GM18505 (cell line): ENCODE measurements at regions not wholly inside any gene's neighbourhood (a gene's known extent, or its start where the extent isn't known, plus 50 kb on each side); places are given as distances from the start of the nearest gene placed in this dataset.

Experiments used
- ATAC-seq: cut with Tn5 transposase; IDR thresholded peaks from one replicate; pipeline ENCODE4 v1.9.1; 2021; ENCODE audit not compliant: unreplicated experiment
- POLR2A ChIP-seq: IDR thresholded peaks from 4 replicates; pipeline ENCODE4 v1.6.1; 2011; ENCODE audit warnings: borderline replicate concordance; ENCODE audit not compliant: insufficient read depth, insufficient read length; ENCODE audit errors: extremely low read depth

- no peak for ATAC-seq
- TF ChIP-seq POLR2A, result no peak
Observed at GRCh38 chr7:33711231-33712019, 193.9 kb upstream of the BMPER start.

DNA sequence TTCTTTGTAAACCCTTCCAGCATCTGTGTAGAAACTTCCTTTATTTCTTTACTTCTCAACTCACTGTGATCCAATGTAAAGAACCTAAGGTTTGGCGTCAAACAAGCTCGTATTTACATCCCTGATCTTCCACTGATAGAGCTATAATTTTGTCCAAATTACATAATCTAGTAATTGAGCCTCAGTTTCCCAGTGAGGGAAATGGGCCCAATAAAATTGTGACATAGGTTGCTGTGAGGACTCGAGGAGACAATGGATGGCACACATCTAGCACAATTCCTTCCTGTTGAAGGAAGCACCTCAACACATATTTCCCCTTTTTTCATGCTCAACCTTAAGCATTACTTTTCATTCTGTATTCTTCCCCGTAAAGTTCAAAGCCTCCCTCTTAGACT lies 193.3 kb upstream of the BMPER start:
- ATAC-seq, result no peak
- no peak for TF ChIP-seq POLR2A

- ATAC-seq, result no peak
- no peak for TF ChIP-seq POLR2A
Observed at GRCh38 chr7:33714208-33714607, 191.1 kb upstream of the BMPER start.

DNA sequence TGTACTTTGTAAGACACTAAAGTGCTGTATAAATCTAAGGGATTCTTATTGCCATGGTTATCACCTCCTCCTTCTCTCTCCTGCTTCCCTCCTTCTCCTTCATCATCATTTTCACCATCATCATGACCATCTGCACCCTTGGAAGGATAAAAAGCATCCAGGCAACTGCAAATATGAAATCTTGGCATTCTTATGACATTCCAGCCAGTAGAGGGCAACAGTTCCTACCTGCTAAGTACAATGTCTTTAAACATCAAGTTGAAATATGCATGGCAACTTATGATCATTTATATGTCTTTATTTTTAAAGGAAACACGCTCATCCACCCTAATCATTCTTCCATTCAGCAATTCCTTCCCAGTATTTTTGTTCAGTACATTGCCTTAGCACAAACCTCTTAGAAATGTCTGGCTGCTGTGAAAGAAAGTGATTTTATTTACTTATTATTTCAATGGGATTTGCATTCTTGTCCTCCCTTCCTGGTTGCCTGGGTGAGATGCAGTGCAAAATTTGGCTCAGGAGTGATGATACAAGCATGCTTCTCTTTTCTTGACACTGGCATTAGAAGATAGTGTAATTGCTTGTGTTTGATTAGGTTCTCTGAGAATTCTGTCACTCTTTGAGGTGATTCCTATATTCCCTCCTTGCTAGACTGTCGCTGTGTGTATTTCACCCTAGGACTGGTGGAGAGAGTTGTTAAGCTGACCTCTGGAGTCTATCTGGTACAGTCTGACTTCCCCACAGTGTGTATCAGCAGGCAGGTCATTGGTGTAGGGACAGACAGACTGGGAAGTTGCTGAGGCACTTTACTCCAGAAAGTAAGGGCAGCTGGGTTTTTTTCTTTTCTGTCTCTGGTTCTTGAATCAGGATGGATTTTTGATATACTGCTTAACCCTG lies 188.5 kb upstream of the BMPER start:
- ATAC-seq, result no peak
- no peak for TF ChIP-seq POLR2A

DNA sequence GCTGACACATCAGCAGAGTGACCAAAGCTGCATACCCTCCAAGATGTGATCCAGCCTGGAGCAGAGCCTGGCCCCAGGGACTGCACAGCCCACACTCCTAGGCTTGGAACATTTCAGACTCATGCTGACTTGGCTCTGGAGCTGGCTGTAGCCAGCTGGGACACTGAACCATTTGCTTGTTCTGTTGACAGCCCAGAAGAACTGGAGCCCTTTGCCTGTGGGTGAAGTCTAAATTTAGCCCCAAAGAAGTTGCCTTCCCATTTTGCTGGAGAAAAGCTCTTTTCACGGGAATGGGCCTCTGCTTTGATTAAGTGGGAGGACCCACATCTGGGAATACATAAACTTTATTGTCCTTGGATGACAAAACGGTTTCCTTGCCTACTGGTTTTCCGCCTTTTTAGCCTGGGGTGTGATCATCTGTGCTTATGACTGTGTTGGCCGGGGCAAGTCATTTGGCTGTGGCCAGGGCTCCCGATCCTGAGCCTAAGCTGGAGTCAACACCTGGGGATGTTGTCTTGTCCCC lies 186.2 kb upstream of the BMPER start:
- no peak for ATAC-seq
- TF ChIP-seq POLR2A, result no peak

- TF ChIP-seq POLR2A, result no peak
- ATAC-seq, result no peak
Observed at GRCh38 chr7:33720139-33720538, 185.2 kb upstream of the BMPER start.

- no peak for TF ChIP-seq POLR2A
- no peak for ATAC-seq
Observed at GRCh38 chr7:33720870-33721269, 184.5 kb upstream of the BMPER start.

- ATAC-seq, result no peak
- no peak for TF ChIP-seq POLR2A
Observed at GRCh38 chr7:33721895-33722294, 183.4 kb upstream of the BMPER start.

GRCh38 chr7:33722383-33723101 lies 182.8 kb upstream of the BMPER start:
- TF ChIP-seq POLR2A, result no peak

GRCh38 chr7:33724201-33724600 lies 181.1 kb upstream of the BMPER start:
- no peak for TF ChIP-seq POLR2A
- ATAC-seq, result no peak

More at GRCh38 chr7:33722383-33723101, 182.8 kb upstream of the BMPER start:
- no peak for ATAC-seq

DNA sequence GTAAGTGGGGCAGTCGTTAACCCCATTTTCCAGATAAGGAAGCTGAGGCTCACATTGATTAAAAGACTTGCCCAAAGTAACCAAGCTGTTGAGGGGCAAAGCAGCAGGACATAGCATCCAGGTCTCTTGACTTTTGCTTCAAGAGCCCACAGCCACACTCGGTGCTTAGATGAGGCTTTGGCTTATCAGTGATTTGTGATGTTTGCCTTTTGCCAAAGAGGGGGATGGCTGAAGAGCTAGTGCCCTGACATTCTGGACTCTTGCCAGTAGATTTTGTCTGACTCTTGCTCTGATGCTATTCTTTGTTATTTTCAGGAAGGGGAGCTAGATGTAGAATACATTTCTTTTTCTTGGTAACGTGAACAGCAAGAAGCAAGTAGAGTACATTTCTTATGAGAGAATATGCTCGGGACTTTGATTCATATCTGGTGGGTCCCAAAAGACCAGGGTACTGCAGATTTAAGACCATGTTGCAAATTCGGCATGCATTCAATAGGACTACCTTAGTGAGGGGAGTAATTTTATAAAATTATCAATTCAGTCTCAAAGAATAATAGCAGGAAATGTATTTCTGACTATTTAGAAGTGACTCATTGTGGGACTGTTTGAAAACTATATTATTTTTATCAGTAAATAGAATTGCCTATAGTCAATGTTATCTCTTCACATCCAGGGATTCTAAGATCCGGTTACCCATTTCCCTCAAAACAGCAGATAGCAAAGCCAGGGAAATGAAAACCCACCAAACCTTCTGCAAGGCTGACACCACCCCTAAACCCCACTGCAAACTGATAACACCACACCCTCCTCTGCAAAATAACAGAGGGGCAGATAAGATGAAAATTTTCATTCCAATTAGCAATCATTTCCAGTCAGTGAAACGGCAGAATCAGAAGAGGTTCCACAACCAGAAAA lies 180.0 kb upstream of the BMPER start:
- ATAC-seq, result no peak
- TF ChIP-seq POLR2A, result no peak

- TF ChIP-seq POLR2A, result no peak
- no peak for ATAC-seq
Observed at GRCh38 chr7:33726582-33726981, 178.8 kb upstream of the BMPER start.
